HEK293 (cell line): ENCODE measurements at regions not wholly inside any gene's neighbourhood (a gene's known extent, or its start where the extent isn't known, plus 50 kb on each side); places are given as distances from the start of the nearest gene placed in this dataset.

Experiments
- ATF2 ChIP-seq: fragments of 450-650 bp; formaldehyde crosslinking; IDR thresholded peaks from 2 replicates; pipeline ENCODE4 v1.5.1; 2016; ENCODE audit warnings: missing biosample characterization, missing genetic modification characterization, low read depth
- CTCF ChIP-seq: fragments of 450-650 bp; formaldehyde crosslinking; IDR thresholded peaks from 2 replicates; pipeline ENCODE4 v1.5.1; 2016; ENCODE audit warnings: missing biosample characterization, missing genetic modification characterization
- MEIS1 ChIP-seq: sonication (generic); formaldehyde crosslinking; IDR thresholded peaks from 2 replicates; pipeline ENCODE4 v1.8.1; 2022; ENCODE audit warnings: missing genetic modification reagents, mild to moderate bottlenecking, borderline replicate concordance
- REPIN1 ChIP-seq: fragments of 450-650 bp; formaldehyde crosslinking; IDR thresholded peaks from 2 replicates; pipeline ENCODE4 v1.5.1; 2017; ENCODE audit warnings: missing biosample characterization, missing genetic modification characterization, low read depth
- TSHZ1 ChIP-seq: fragments of 450-650 bp; formaldehyde crosslinking; IDR thresholded peaks from 2 replicates; pipeline ENCODE4 v1.5.1; 2016; ENCODE audit warnings: missing biosample characterization, missing genetic modification characterization, borderline replicate concordance
- ZNF121 ChIP-seq: fragments of 450-650 bp; formaldehyde crosslinking; IDR thresholded peaks from 2 replicates; pipeline ENCODE4 v1.5.1; 2016; ENCODE audit warnings: missing biosample characterization, missing genetic modification characterization
- ZNF157 ChIP-seq: fragments of 450-650 bp; formaldehyde crosslinking; IDR thresholded peaks from 2 replicates; pipeline ENCODE4 v1.5.1; 2016; ENCODE audit warnings: missing biosample characterization, missing genetic modification characterization
- ZNF274 ChIP-seq, 2 experiments: fragments of 200-500 bp in 1 of 2; fragments of 450-650 bp in 1 of 2; sonication (Bioruptor generic) in 1 of 2; formaldehyde crosslinking in 1 of 2; IDR thresholded peaks; 2 replicates each; pipeline versions ENCODE4 v1.5.1 to v1.6.1; 2014 to 2016; ENCODE audit warnings: borderline replicate concordance in 1 of 2, inconsistent platforms in 1 of 2, low read length in 1 of 2, missing biosample characterization in 1 of 2, missing genetic modification characterization in 1 of 2

GRCh38 chr2:215760091-215760490 is 253.3 kb downstream of the MREG start:
- TF ChIP-seq ATF2 (tag by site-specific recombination) = no peak
- no peak for TF ChIP-seq MEIS1
- no peak for TF ChIP-seq REPIN1 (tag by site-specific recombination)
- TF ChIP-seq ZNF121 (tag by site-specific recombination) = no peak
- TF ChIP-seq ZNF274 (IDR thresholded peaks at IDR 0.05; ENCODE audit: low read length) = no peak
- no peak for TF ChIP-seq ZNF274 (tag by site-specific recombination; IDR thresholded peaks at IDR 0.05; ENCODE audit: borderline replicate concordance)
- TF ChIP-seq CTCF (tag by site-specific recombination) = no peak
- no peak for TF ChIP-seq TSHZ1 (tag by site-specific recombination)
- TF ChIP-seq ZNF157 = no peak
